Keratinocyte (primary cell): ENCODE measurements at regions not wholly inside any gene's neighbourhood (a gene's known extent, or its start where the extent isn't known, plus 50 kb on each side); places are given as distances from the start of the nearest gene placed in this dataset.

Experiments used
- DNase-seq: peaks from one replicate; pipeline ENCODE4 v3.0.0-alpha.2; 2011; ENCODE audit warnings: low read depth, missing footprints, low spot score
- FAIRE-seq: peaks from 2 replicates; lab custom pipeline; 2011; peaks lifted over from hg19 to GRCh38; lab: Jason Lieb, UNC
- H2AFZ ChIP-seq: 2 replicates; pipeline ENCODE4 v1.6.0; 2012; ENCODE audit warnings: low read length, control low read depth, inconsistent platforms; ENCODE audit not compliant: control insufficient read depth
- H3K27ac ChIP-seq: 2 replicates; pipeline ENCODE4 v1.5.1; 2011; ENCODE audit warnings: low read length; ENCODE audit not compliant: control insufficient read depth, insufficient read depth
- H3K27me3 ChIP-seq: 3 replicates; pipeline ENCODE4 v1.6.0; 2011; ENCODE audit warnings: low read length; ENCODE audit not compliant: control insufficient read depth, insufficient read depth; ENCODE audit errors: extremely low read depth
- H3K36me3 ChIP-seq, 2 experiments: 2 replicates in 1 of 2; 3 replicates in 1 of 2; pipeline ENCODE4 v1.5.1; 2011; ENCODE audit warnings: low read length in 2 of 2, mild to moderate bottlenecking in 1 of 2; ENCODE audit not compliant: control insufficient read depth in 2 of 2, insufficient read depth in 2 of 2; ENCODE audit errors: extremely low read depth in 1 of 2
- H3K4me1 ChIP-seq: 3 replicates; pipeline ENCODE4 v1.5.1; 2011; ENCODE audit warnings: low read length; ENCODE audit not compliant: control insufficient read depth, insufficient read depth; ENCODE audit errors: extremely low read depth
- H3K4me2 ChIP-seq: 3 replicates; pipeline ENCODE4 v1.6.0; 2011; ENCODE audit warnings: low read depth, low read length; ENCODE audit not compliant: control insufficient read depth, insufficient read depth; ENCODE audit errors: extremely low read depth
- H3K4me3 ChIP-seq, 3 experiments: fragments of 200-600 bp in 1 of 3; sonication (generic) in 1 of 3; 2 replicates in 2 of 3; 3 replicates in 1 of 3; pipeline ENCODE4 v1.5.1; 2011 to 2016; ENCODE audit warnings: low read length in 3 of 3, mild to moderate bottlenecking in 3 of 3, control low read depth in 2 of 3, inconsistent platforms in 1 of 3, low read depth in 1 of 3, mixed read lengths in 1 of 3, mixed run types in 1 of 3, moderate library complexity in 1 of 3; ENCODE audit not compliant: control insufficient read depth in 2 of 3, insufficient read depth in 2 of 3; ENCODE audit errors: extremely low read depth in 1 of 3
- H3K79me2 ChIP-seq: 2 replicates; pipeline ENCODE4 v1.6.0; 2012; ENCODE audit warnings: low read length; ENCODE audit not compliant: control insufficient read depth, insufficient read depth
- H3K9ac ChIP-seq: 3 replicates; pipeline ENCODE4 v1.6.0; 2011; ENCODE audit warnings: low read length; ENCODE audit not compliant: control insufficient read depth, insufficient read depth; ENCODE audit errors: extremely low read depth
- H3K9me1 ChIP-seq: 3 replicates; pipeline ENCODE4 v1.6.0; 2011; ENCODE audit warnings: low read length; ENCODE audit not compliant: control insufficient read depth, insufficient read depth; ENCODE audit errors: extremely low read depth
- H3K9me3 ChIP-seq: 2 replicates; pipeline ENCODE4 v1.5.1; 2012; ENCODE audit warnings: low read depth, low read length; ENCODE audit not compliant: control insufficient read depth
- H4K20me1 ChIP-seq: 3 replicates; pipeline ENCODE4 v1.6.0; 2011; ENCODE audit warnings: low read length; ENCODE audit not compliant: control insufficient read depth, insufficient read depth; ENCODE audit errors: extremely low read depth
- CTCF ChIP-seq, 3 experiments: IDR thresholded peaks in 1 of 3; conservative IDR thresholded peaks in 1 of 3; optimal IDR thresholded peaks in 1 of 3; 2 replicates in 2 of 3; 3 replicates in 1 of 3; pipeline versions ENCODE3 to v1.5.1; 2011; ENCODE audit warnings: low read length in 3 of 3, mild to moderate bottlenecking in 3 of 3, moderate library complexity in 2 of 3, control low read depth in 1 of 3, inconsistent platforms in 1 of 3; ENCODE audit not compliant: insufficient read depth in 2 of 3; ENCODE audit errors: extremely low read depth in 1 of 3
- EZH2 ChIP-seq: IDR thresholded peaks from one replicate; pipeline ENCODE4 v1.6.1; 2012; ENCODE audit warnings: inconsistent platforms, mild to moderate bottlenecking, low read length, moderate library complexity
- dilution Hi-C: fragments of 300-500 bp; cut with MboI; formaldehyde crosslinking; loops from one replicate; pipeline ENCODE4 v1.7.0; 2020; ENCODE audit warnings: low sequenced_read_pairs; ENCODE audit not compliant: extremely low pct_ligation_motif_present

GRCh38 chr7:152520861-152521302 is 85.1 kb upstream of the KMT2C start:
- H3K36me3 ChIP-seq, result no peaks in the 10 kb centered on the region
- FAIRE-seq, result no peak
- no peaks in the 10 kb centered on the region for H4K20me1 ChIP-seq
- no peak overlapping the region for H3K27ac ChIP-seq
- DNase-seq, result no peak
- no peaks in the 10 kb centered on the region for H3K27me3 ChIP-seq
- H2AFZ ChIP-seq, result no peak overlapping the region
- H3K79me2 ChIP-seq, result no peaks in the 10 kb centered on the region
- dilution Hi-C loops, result no loop called here
- H3K4me1 ChIP-seq, result no peaks in the 10 kb centered on the region
- no peak overlapping the region for H3K9ac ChIP-seq
- H3K9me1 ChIP-seq, result no peaks in the 10 kb centered on the region
- no peak overlapping the region for H3K4me2 ChIP-seq
- no peak overlapping the region for H3K4me3 ChIP-seq
- H3K9me3 ChIP-seq, result no peaks in the 10 kb centered on the region
- TF ChIP-seq CTCF (optimal IDR thresholded peaks at IDR 0.05 in 1 of 3, IDR thresholded peaks at IDR 0.05 in 1 of 3, conservative IDR thresholded peaks at IDR 0.05 in 1 of 3; ENCODE audit: extremely low read depth in 1 of 3, insufficient read depth in 2 of 3, low read length in 3 of 3), result no peak
- no peak for TF ChIP-seq EZH2

GRCh38 chr7:152519290-152519689 is 83.5 kb upstream of the KMT2C start:
- Histone ChIP-seq H3K9ac (no peak overlapping the region), H3K9me1 (no peaks in the 10 kb centered on the region), H3K36me3 (no peaks in the 10 kb centered on the region), H2AFZ (no peak overlapping the region), H3K9me3 (no peaks in the 10 kb centered on the region), H3K27me3 (no peaks in the 10 kb centered on the region), H3K27ac (no peak overlapping the region), H3K4me2 (no peak overlapping the region), H4K20me1 (no peaks in the 10 kb centered on the region), H3K79me2 (no peaks in the 10 kb centered on the region), H3K4me3 (no peak overlapping the region), H3K4me1 (no peaks in the 10 kb centered on the region)
- dilution Hi-C loops, result no loop called here
- FAIRE-seq, result no peak
- DNase-seq, result no peak
- no peak for TF ChIP-seq EZH2
- TF ChIP-seq CTCF (optimal IDR thresholded peaks at IDR 0.05 in 1 of 3, IDR thresholded peaks at IDR 0.05 in 1 of 3, conservative IDR thresholded peaks at IDR 0.05 in 1 of 3; ENCODE audit: extremely low read depth in 1 of 3, insufficient read depth in 2 of 3, low read length in 3 of 3), result no peak
